ENCODE measurements at regions not wholly inside any gene's neighbourhood (a gene's known extent, or its start where the extent isn't known, plus 50 kb on each side); places are given as distances from the start of the nearest gene placed in this dataset.

DNA sequence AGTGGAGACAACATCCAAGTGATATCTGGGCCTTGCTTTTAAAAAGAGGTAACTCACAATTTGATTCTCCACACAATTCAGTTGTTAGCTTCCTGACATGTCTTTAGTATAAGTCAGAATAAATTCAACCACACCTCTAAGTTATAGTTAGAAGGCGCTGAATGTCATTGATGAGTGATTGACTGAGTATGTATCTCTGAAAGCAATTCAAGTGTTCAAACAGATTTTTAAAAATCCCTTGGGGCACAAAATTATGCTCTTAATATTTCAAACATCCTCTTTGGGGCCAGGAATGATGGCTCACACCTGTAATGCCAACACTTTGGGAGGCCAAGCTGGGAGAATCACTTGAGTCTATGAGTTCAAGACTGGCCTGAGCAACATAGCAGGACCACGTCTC, 137.0 kb upstream of the PRR20A start:
- H3K9me3 ChIP-seq (ENCODE audit: severe bottlenecking): no peaks in the 10 kb centered on the region
- TF ChIP-seq, protein P1, sequence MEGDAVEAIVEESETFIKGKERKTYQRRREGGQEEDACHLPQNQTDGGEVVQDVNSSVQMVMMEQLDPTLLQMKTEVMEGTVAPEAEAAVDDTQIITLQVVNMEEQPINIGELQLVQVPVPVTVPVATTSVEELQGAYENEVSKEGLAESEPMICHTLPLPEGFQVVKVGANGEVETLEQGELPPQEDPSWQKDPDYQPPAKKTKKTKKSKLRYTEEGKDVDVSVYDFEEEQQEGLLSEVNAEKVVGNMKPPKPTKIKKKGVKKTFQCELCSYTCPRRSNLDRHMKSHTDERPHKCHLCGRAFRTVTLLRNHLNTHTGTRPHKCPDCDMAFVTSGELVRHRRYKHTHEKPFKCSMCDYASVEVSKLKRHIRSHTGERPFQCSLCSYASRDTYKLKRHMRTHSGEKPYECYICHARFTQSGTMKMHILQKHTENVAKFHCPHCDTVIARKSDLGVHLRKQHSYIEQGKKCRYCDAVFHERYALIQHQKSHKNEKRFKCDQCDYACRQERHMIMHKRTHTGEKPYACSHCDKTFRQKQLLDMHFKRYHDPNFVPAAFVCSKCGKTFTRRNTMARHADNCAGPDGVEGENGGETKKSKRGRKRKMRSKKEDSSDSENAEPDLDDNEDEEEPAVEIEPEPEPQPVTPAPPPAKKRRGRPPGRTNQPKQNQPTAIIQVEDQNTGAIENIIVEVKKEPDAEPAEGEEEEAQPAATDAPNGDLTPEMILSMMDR (IDR thresholded peaks at IDR 0.05; ENCODE audit: low read depth, low read length): no peak
- no peak overlapping the region for H3K4me3 ChIP-seq (ENCODE audit: low read depth, low read length)
- no peak overlapping the region for H3K27ac ChIP-seq
- DNase-seq: no peak
- H3K27me3 ChIP-seq (ENCODE audit: insufficient read depth, low read depth, severe bottlenecking): no peaks in the 10 kb centered on the region
- no peaks in the 10 kb centered on the region for H3K36me3 ChIP-seq

DNA sequence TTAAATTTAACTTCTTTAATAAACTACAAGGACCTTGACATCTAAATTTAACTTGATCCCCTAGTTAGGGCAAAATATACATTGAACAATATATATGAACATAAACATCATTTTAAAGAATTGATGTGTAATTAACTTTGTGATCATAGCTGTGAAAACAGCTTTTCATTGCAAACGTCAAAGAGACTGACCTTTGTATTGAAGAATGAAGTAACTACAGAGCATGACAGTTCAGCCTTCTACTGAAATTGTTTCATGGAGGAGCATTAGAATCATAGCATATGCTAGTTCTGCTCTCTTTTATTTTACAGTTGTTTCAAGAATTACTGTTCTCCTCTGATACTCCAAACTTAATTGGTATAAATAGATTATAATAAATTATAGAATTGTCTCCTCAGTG, 123.4 kb upstream of the PRR20A start:
- H3K9me3 ChIP-seq (ENCODE audit: severe bottlenecking): no peaks in the 10 kb centered on the region
- TF ChIP-seq, protein P1 (IDR thresholded peaks at IDR 0.05; ENCODE audit: low read depth, low read length): no peak
- no peak for DNase-seq

DNA sequence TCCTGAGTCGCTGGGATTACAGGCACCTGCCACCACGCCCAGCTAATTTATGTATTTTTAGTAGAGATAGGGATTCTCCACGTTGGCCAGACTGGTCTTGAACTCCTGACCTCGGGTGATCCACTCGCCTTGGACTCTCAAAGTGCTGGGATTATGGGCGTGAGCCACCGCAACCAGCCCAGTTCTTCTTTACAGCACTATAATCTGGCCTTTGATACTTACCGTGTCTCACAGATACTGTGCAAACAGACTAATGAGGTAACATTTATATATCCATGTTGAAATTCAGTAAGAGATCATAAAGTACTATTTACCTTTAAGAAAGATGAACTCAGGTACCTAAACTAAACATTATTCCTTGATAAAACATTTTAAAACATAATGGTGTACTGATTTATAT, 121.8 kb upstream of the PRR20A start:
- Histone ChIP-seq H3K4me3 (ENCODE audit: low read depth, low read length) (no peak overlapping the region), H3K36me3 (no peaks in the 10 kb centered on the region), H3K27me3 (ENCODE audit: insufficient read depth, low read depth, severe bottlenecking) (no peaks in the 10 kb centered on the region), H3K9me3 (ENCODE audit: severe bottlenecking) (no peaks in the 10 kb centered on the region), H3K27ac (no peak overlapping the region)
- no peak for DNase-seq
- TF ChIP-seq, protein P1 (IDR thresholded peaks at IDR 0.05; ENCODE audit: low read depth, low read length): no peak

More for the DNA sequence above, 123.4 kb upstream of the PRR20A start:
- H3K27me3 ChIP-seq (ENCODE audit: insufficient read depth, low read depth, severe bottlenecking): no peaks in the 10 kb centered on the region
- H3K27ac ChIP-seq: no peak overlapping the region
- H3K4me3 ChIP-seq (ENCODE audit: low read depth, low read length): no peak overlapping the region
- H3K36me3 ChIP-seq: no peaks in the 10 kb centered on the region

DNA sequence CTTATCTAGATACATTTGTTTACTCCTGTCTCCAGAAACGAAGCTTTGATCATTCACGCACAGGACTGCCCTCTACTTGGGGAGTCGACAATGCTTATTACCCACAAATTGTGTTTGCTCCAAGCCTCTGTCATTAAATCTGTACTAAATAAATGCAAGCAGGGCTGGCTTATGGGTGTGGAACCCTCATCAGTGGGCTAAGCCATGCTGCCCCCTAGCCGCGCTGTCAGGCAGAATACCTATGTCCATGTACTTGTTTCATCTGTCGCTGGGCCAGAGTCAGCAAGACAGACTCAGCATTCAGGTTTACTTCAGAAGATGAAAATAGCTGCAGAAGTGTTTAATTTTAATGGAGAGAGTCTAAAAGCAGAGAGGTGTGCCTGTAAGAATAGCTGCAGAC, 110.0 kb upstream of the PRR20A start:
- H3K36me3 ChIP-seq: no peaks in the 10 kb centered on the region
- no peak overlapping the region for H3K4me3 ChIP-seq (ENCODE audit: low read depth, low read length)
- H3K27me3 ChIP-seq (ENCODE audit: insufficient read depth, low read depth, severe bottlenecking): no peaks in the 10 kb centered on the region
- H3K9me3 ChIP-seq (ENCODE audit: severe bottlenecking): no peaks in the 10 kb centered on the region
- no peak for DNase-seq
- no peak overlapping the region for H3K27ac ChIP-seq
- TF ChIP-seq, protein P1 (IDR thresholded peaks at IDR 0.05; ENCODE audit: low read depth, low read length): no peak

DNA sequence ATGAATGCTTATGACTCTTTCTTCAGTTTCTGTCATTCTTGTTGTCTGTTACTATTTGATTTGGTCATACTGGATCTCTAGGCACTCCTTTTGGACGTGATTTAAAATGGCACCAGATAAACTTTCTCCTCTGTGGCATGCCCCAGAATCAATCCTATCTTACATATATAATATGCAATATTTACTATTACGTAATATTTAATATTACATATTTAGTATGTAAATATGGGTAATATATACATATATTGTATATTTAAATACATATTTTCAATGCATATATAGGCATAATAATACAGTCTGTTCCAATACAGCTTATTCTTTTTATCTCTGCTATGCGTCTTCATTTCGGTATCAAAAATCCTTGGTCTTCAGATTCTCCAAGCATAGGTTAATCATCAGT, 104.4 kb upstream of the PRR20A start:
- Histone ChIP-seq H3K27me3 (ENCODE audit: insufficient read depth, low read depth, severe bottlenecking) (no peaks in the 10 kb centered on the region), H3K4me3 (ENCODE audit: low read depth, low read length) (no peak overlapping the region), H3K27ac (no peak overlapping the region), H3K9me3 (ENCODE audit: severe bottlenecking) (no peaks in the 10 kb centered on the region), H3K36me3 (no peaks in the 10 kb centered on the region)
- TF ChIP-seq, protein P1 (IDR thresholded peaks at IDR 0.05; ENCODE audit: low read depth, low read length): no peak
- DNase-seq: no peak

DNA sequence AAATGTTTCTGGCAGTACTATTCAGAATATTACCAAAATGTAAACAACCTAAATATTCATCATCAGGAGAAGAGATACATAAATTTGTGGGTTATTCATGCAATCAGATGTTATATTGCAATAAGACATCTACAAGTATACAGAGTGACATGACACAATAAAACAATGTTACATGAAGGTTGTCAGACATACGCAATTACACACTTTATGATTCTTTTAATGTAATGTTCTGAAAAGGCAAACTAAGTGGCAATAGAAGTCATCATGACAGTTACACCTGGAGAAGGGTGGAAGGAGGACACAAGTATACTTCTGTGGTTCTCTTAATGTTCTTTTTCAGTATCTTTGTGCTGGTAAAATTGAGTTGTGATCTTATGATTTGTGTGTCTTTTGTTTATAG, 95.8 kb upstream of the PRR20A start:
- TF ChIP-seq, protein P1 (IDR thresholded peaks at IDR 0.05; ENCODE audit: low read depth, low read length): no peak
- DNase-seq: no peak
- Histone ChIP-seq H3K27ac (no peak overlapping the region), H3K9me3 (ENCODE audit: severe bottlenecking) (no peaks in the 10 kb centered on the region), H3K27me3 (ENCODE audit: insufficient read depth, low read depth, severe bottlenecking) (no peaks in the 10 kb centered on the region), H3K4me3 (ENCODE audit: low read depth, low read length) (no peak overlapping the region), H3K36me3 (no peaks in the 10 kb centered on the region)
